HEK293 (cell line): ENCODE measurements at regions not wholly inside any gene's neighbourhood (a gene's known extent, or its start where the extent isn't known, plus 50 kb on each side); places are given as distances from the start of the nearest gene placed in this dataset.

Source experiments
- CTCF ChIA-PET: fragments of 350-600 bp; formaldehyde crosslinking; extraction: SDS; loops from one replicate; lab custom pipeline; 2021; ENCODE audit warnings: antibody characterized with exemption; lab: Yijun Ruan, JAX
- POLR2A ChIA-PET: fragments of 300-600 bp; formaldehyde crosslinking; extraction: SDS; loops from one replicate; lab custom pipeline; 2020; ENCODE audit warnings: antibody characterized with exemption, inconsistent platforms; lab: Yijun Ruan, JAX
- H3K27ac ChIP-seq: fragments of 200-500 bp; sonication (Bioruptor generic); 2 replicates; pipeline ENCODE4 v1.5.1; 2014; ENCODE audit warnings: low read depth, low read length, control low read depth, inconsistent platforms; ENCODE audit errors: extremely low read depth
- H3K36me3 ChIP-seq, 2 experiments: fragments of 200-500 bp in 1 of 2; sonication (Bioruptor generic) in 1 of 2; 1 replicate in 1 of 2; 2 replicates in 1 of 2; pipeline ENCODE4 v1.5.1; 2014 to 2017; ENCODE audit warnings: inconsistent platforms in 2 of 2, low read length in 2 of 2; ENCODE audit not compliant: control insufficient read depth in 2 of 2, insufficient read depth in 1 of 2
- H3K4me1 ChIP-seq: fragments of 200-500 bp; sonication (Bioruptor generic); 2 replicates; pipeline ENCODE4 v1.5.1; 2014; ENCODE audit warnings: mild to moderate bottlenecking, low read length, inconsistent platforms; ENCODE audit not compliant: control insufficient read depth, insufficient read depth
- H3K4me3 ChIP-seq: 2 replicates; pipeline ENCODE4 v1.5.1; 2011; ENCODE audit warnings: low read depth, mild to moderate bottlenecking, control low read depth, low read length, moderate library complexity
- H3K9me3 ChIP-seq: fragments of 200-500 bp; sonication (Bioruptor generic); 2 replicates; pipeline ENCODE4 v1.5.1; 2014; ENCODE audit warnings: low read depth, low read length, inconsistent platforms; ENCODE audit not compliant: control insufficient read depth, insufficient read depth
- GFI1B ChIP-seq: fragments of 450-650 bp; formaldehyde crosslinking; IDR thresholded peaks from 2 replicates; pipeline ENCODE4 v1.5.1; 2016; ENCODE audit warnings: missing biosample characterization, missing genetic modification characterization
- GLI2 ChIP-seq: fragments of 450-650 bp; formaldehyde crosslinking; IDR thresholded peaks from 2 replicates; pipeline ENCODE4; 2017; ENCODE audit warnings: missing biosample characterization, missing genetic modification characterization, low read depth, borderline replicate concordance
- HIC1 ChIP-seq: fragments of 450-650 bp; formaldehyde crosslinking; IDR thresholded peaks from 2 replicates; pipeline ENCODE4 v1.5.1; 2016; ENCODE audit warnings: missing biosample characterization, missing genetic modification characterization
- OVOL3 ChIP-seq: fragments of 450-650 bp; formaldehyde crosslinking; IDR thresholded peaks from 2 replicates; pipeline ENCODE4 v1.5.1; 2016; ENCODE audit warnings: missing biosample characterization, missing genetic modification characterization
- PRDM1 ChIP-seq: fragments of 450-650 bp; formaldehyde crosslinking; IDR thresholded peaks from 2 replicates; pipeline ENCODE4; 2016; ENCODE audit warnings: missing biosample characterization, missing genetic modification characterization
- RBAK ChIP-seq: fragments of 450-650 bp; formaldehyde crosslinking; IDR thresholded peaks from 2 replicates; pipeline ENCODE4 v1.5.1; 2016; ENCODE audit warnings: missing biosample characterization, missing genetic modification characterization
- SCRT1 ChIP-seq: fragments of 450-650 bp; formaldehyde crosslinking; IDR thresholded peaks from 2 replicates; pipeline ENCODE4 v1.5.1; 2016; ENCODE audit warnings: missing biosample characterization, missing genetic modification characterization, borderline replicate concordance
- SETDB1 ChIP-seq: IDR thresholded peaks from one replicate; pipeline ENCODE4 v1.6.1; 2017; ENCODE audit warnings: mild to moderate bottlenecking, low read length, moderate library complexity, mixed read lengths; ENCODE audit not compliant: insufficient read length
- ZEB2 ChIP-seq: fragments of 450-650 bp; formaldehyde crosslinking; IDR thresholded peaks from 2 replicates; pipeline ENCODE4 v1.5.1; 2016; ENCODE audit warnings: missing biosample characterization, missing genetic modification characterization
- ZIC2 ChIP-seq: fragments of 450-650 bp; formaldehyde crosslinking; IDR thresholded peaks from 2 replicates; pipeline ENCODE4 v1.5.1; 2016; ENCODE audit warnings: missing biosample characterization, missing genetic modification characterization
- ZNF121 ChIP-seq: fragments of 450-650 bp; formaldehyde crosslinking; IDR thresholded peaks from 2 replicates; pipeline ENCODE4 v1.5.1; 2016; ENCODE audit warnings: missing biosample characterization, missing genetic modification characterization
- ZNF174 ChIP-seq: fragments of 450-650 bp; formaldehyde crosslinking; IDR thresholded peaks from 2 replicates; pipeline ENCODE4 v1.5.0; 2017; ENCODE audit warnings: missing biosample characterization, mild to moderate bottlenecking, missing genetic modification characterization
- ZNF19 ChIP-seq: fragments of 450-650 bp; formaldehyde crosslinking; IDR thresholded peaks from 2 replicates; pipeline ENCODE4; 2016; ENCODE audit warnings: missing biosample characterization, missing genetic modification characterization, low read depth
- ZNF23 ChIP-seq: fragments of 450-650 bp; formaldehyde crosslinking; IDR thresholded peaks from 2 replicates; pipeline ENCODE4 v1.5.1; 2016; ENCODE audit warnings: missing biosample characterization, missing genetic modification characterization, borderline replicate concordance
- ZNF24 ChIP-seq: fragments of 450-650 bp; formaldehyde crosslinking; IDR thresholded peaks from 2 replicates; pipeline ENCODE4 v1.5.1; 2016; ENCODE audit warnings: missing biosample characterization, missing genetic modification characterization
- ZNF26 ChIP-seq: fragments of 450-650 bp; formaldehyde crosslinking; IDR thresholded peaks from 2 replicates; pipeline ENCODE4 v1.5.1; 2016; ENCODE audit warnings: missing biosample characterization, missing genetic modification characterization
- ZNF37A ChIP-seq: fragments of 450-650 bp; IDR thresholded peaks from 2 replicates; pipeline ENCODE4 v1.5.1; 2018; ENCODE audit warnings: missing biosample characterization, missing genetic modification characterization
- ZNF514 ChIP-seq: fragments of 450-650 bp; formaldehyde crosslinking; IDR thresholded peaks from 2 replicates; pipeline ENCODE4 v1.5.1; 2016; ENCODE audit warnings: missing biosample characterization, missing genetic modification characterization
- ZNF560 ChIP-seq: fragments of 450-650 bp; formaldehyde crosslinking; IDR thresholded peaks from 2 replicates; pipeline ENCODE4 v1.5.1; 2017; ENCODE audit warnings: missing biosample characterization, missing genetic modification characterization, borderline replicate concordance
- ZNF561 ChIP-seq: fragments of 450-650 bp; IDR thresholded peaks from 2 replicates; pipeline ENCODE4 v1.5.1; 2018; ENCODE audit warnings: missing biosample characterization, missing genetic modification characterization, borderline replicate concordance
- ZNF670 ChIP-seq: fragments of 450-650 bp; formaldehyde crosslinking; IDR thresholded peaks from 2 replicates; pipeline ENCODE4 v1.5.1; 2016; ENCODE audit warnings: missing biosample characterization, missing genetic modification characterization, low read depth
- ZNF791 ChIP-seq: fragments of 450-650 bp; formaldehyde crosslinking; IDR thresholded peaks from 2 replicates; pipeline ENCODE4 v1.5.1; 2016; ENCODE audit warnings: missing biosample characterization, missing genetic modification characterization
- ZNF837 ChIP-seq: fragments of 450-650 bp; formaldehyde crosslinking; IDR thresholded peaks from 2 replicates; pipeline ENCODE4 v1.5.1; 2016; ENCODE audit warnings: missing biosample characterization, missing genetic modification characterization
- ZSCAN18 ChIP-seq: fragments of 450-650 bp; formaldehyde crosslinking; IDR thresholded peaks from 2 replicates; pipeline ENCODE4 v1.5.1; 2016; ENCODE audit warnings: missing biosample characterization, missing genetic modification characterization

- TF ChIP-seq ZNF26 (tag by site-specific recombination) (no peak), ZNF514 (tag by site-specific recombination) (no peak), ZNF174 (no peak), ZNF37A (no peak)
Measured at GRCh38 chr10:43958071-43958432, 309.4 kb upstream of the ZNF32 start (continued).

GRCh38 chr10:43957267-43958070 is 308.8 kb upstream of the ZNF32 start:
- Histone ChIP-seq H3K36me3 (no peaks in the 10 kb centered on the region), H3K4me1 (no peaks in the 10 kb centered on the region), H3K4me3 (no peak overlapping the region), H3K27ac (no peak overlapping the region), H3K9me3 (no peaks in the 10 kb centered on the region)
- POLR2A ChIA-PET, result interaction anchor here (0.6 kb wide), 1 partner anchor 521 kb away, joined by 4 read pairs; no protein-coding TSS in a partner anchor
- no peak for TF ChIP-seq ZNF837
- TF ChIP-seq RBAK, result no peak
- TF ChIP-seq ZNF174, result no peak
- no peak for TF ChIP-seq ZNF121 (tag by site-specific recombination)
- no peak for TF ChIP-seq ZEB2 (tag by site-specific recombination)
- no peak for TF ChIP-seq HIC1
- TF ChIP-seq ZNF670, result no peak
- no peak for TF ChIP-seq SETDB1
- TF ChIP-seq SCRT1 (tag by site-specific recombination), result no peak
- TF ChIP-seq GFI1B, result no peak
- TF ChIP-seq ZNF19 (tag by site-specific recombination), result no peak
- CTCF ChIA-PET, result interaction anchor here (0.6 kb wide), 1 partner anchor 557 kb away, joined by 4 read pairs; no protein-coding TSS in a partner anchor

GRCh38 chr10:43955978-43956377 is 307.3 kb upstream of the ZNF32 start:
- Histone ChIP-seq H3K27ac (no peak overlapping the region), H3K9me3 (no peaks in the 10 kb centered on the region), H3K4me1 (no peaks in the 10 kb centered on the region), H3K36me3 (no peaks in the 10 kb centered on the region), H3K4me3 (no peak overlapping the region)
- CTCF ChIA-PET, result interaction anchor here (0.7 kb wide), 1 partner anchor 474 kb away, joined by 3 read pairs; no protein-coding TSS in a partner anchor
- no peak for TF ChIP-seq ZEB2 (tag by site-specific recombination)
- TF ChIP-seq ZIC2, result peak; percentile 65
- no peak for TF ChIP-seq ZNF561
- POLR2A ChIA-PET, result no interaction called here

- Histone ChIP-seq H3K36me3 (no peaks in the 10 kb centered on the region), H3K27ac (no peak overlapping the region), H3K9me3 (no peaks in the 10 kb centered on the region), H3K4me1 (no peaks in the 10 kb centered on the region), H3K4me3 (no peak overlapping the region)
- ChIA-PET POLR2A (no interaction called here), CTCF (no interaction called here)
- TF ChIP-seq ZNF791 (tag by site-specific recombination) (no peak), OVOL3 (no peak), ZNF23 (no peak), PRDM1 (tag by site-specific recombination) (no peak), GLI2 (tag by site-specific recombination) (no peak), ZNF24 (tag by site-specific recombination) (no peak), ZSCAN18 (tag by site-specific recombination) (no peak), ZIC2 (no peak), ZNF560 (tag by site-specific recombination) (no peak)
Measured at GRCh38 chr10:43955002-43955596, 306.4 kb upstream of the ZNF32 start.
